ENCODE measurements at regions not wholly inside any gene's neighbourhood (a gene's known extent, or its start where the extent isn't known, plus 50 kb on each side); places are given as distances from the start of the nearest gene placed in this dataset.

DNA sequence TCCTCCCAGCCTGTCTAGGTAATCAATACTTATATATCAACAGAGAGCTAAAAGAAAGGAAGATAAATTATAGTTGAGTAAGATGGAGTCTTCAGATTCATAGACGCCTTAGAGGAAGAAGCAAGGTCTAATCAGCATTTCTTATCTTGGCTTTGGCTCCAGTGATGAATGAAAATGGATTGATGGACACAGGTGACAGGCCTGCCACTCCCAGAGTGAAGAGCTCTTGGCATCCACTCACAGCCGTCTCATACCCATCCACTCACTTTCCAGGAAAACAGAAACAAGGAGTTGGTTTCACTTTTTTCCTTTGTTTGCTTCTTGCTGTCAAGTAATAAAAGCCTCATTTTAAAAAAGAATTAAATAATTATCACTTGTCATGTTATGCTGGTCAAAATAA lies 168.2 kb downstream of the MFSD1 start:
- no peak overlapping the region for H3K9ac ChIP-seq (ENCODE audit: low read length)
- H3K9me3 ChIP-seq (ENCODE audit: control insufficient read depth, low read length) = no peaks in the 10 kb centered on the region
- DNase-seq (ENCODE audit: low read depth) = no peak
- no peaks in the 10 kb centered on the region for H3K4me1 ChIP-seq (ENCODE audit: control insufficient read depth, insufficient read depth, low read length)
- H3K4me3 ChIP-seq (ENCODE audit: low read length) = no peak overlapping the region
- H3K36me3 ChIP-seq (ENCODE audit: control insufficient read depth, insufficient read depth, low read length, severe bottlenecking) = no peaks in the 10 kb centered on the region
- no peaks in the 10 kb centered on the region for H3K27me3 ChIP-seq (replicated peaks; ENCODE audit: control insufficient read depth, insufficient read depth, low read length)

GRCh38 chr3:158974904-158975303 lies 173.1 kb downstream of the MFSD1 start:
- H3K9me3 ChIP-seq (ENCODE audit: control insufficient read depth, low read length) = no peaks in the 10 kb centered on the region
- no peak for DNase-seq (ENCODE audit: low read depth)
- no peaks in the 10 kb centered on the region for H3K27me3 ChIP-seq (replicated peaks; ENCODE audit: control insufficient read depth, insufficient read depth, low read length)
- no peak overlapping the region for H3K9ac ChIP-seq (ENCODE audit: low read length)
- H3K4me3 ChIP-seq (ENCODE audit: low read length) = no peak overlapping the region
- H3K36me3 ChIP-seq (ENCODE audit: control insufficient read depth, insufficient read depth, low read length, severe bottlenecking) = no peaks in the 10 kb centered on the region
- no peaks in the 10 kb centered on the region for H3K4me1 ChIP-seq (ENCODE audit: control insufficient read depth, insufficient read depth, low read length)

- DNase-seq (ENCODE audit: low read depth) = no peak
- Histone ChIP-seq H3K27me3 (replicated peaks; ENCODE audit: control insufficient read depth, insufficient read depth, low read length) (no peaks in the 10 kb centered on the region), H3K4me1 (ENCODE audit: control insufficient read depth, insufficient read depth, low read length) (no peaks in the 10 kb centered on the region), H3K9ac (ENCODE audit: low read length) (no peak overlapping the region), H3K4me3 (ENCODE audit: low read length) (no peak overlapping the region), H3K36me3 (ENCODE audit: control insufficient read depth, insufficient read depth, low read length, severe bottlenecking) (no peaks in the 10 kb centered on the region), H3K9me3 (ENCODE audit: control insufficient read depth, low read length) (no peaks in the 10 kb centered on the region)
These were observed 175.1 kb downstream of the MFSD1 start for GRCh38 chr3:158976966-158977365.

DNA sequence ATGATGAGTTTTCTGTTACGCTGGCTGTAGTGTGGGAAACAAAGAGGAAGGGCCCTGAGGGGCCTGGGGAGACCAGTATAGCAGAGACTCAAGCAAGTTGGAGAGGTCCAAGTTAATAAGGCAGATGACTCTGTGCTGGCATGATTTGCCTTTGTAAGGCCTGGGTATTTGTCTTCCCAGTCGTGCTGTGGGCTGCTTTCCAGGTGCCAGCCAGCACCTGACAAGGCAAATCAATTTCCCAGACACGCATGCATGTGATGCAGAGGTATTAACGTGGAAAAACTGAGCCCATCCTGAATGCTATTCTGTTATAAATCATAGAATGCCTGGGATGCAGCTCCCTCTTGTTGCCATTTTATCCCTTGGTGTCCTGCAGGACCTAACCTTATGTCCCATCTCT lies 175.6 kb downstream of the MFSD1 start:
- Histone ChIP-seq H3K36me3 (ENCODE audit: control insufficient read depth, insufficient read depth, low read length, severe bottlenecking) (no peaks in the 10 kb centered on the region), H3K9me3 (ENCODE audit: control insufficient read depth, low read length) (no peaks in the 10 kb centered on the region), H3K27me3 (replicated peaks; ENCODE audit: control insufficient read depth, insufficient read depth, low read length) (no peaks in the 10 kb centered on the region), H3K9ac (ENCODE audit: low read length) (no peak overlapping the region), H3K4me3 (ENCODE audit: low read length) (no peak overlapping the region), H3K4me1 (ENCODE audit: control insufficient read depth, insufficient read depth, low read length) (no peaks in the 10 kb centered on the region)
- DNase-seq (ENCODE audit: low read depth) = no peak

DNA sequence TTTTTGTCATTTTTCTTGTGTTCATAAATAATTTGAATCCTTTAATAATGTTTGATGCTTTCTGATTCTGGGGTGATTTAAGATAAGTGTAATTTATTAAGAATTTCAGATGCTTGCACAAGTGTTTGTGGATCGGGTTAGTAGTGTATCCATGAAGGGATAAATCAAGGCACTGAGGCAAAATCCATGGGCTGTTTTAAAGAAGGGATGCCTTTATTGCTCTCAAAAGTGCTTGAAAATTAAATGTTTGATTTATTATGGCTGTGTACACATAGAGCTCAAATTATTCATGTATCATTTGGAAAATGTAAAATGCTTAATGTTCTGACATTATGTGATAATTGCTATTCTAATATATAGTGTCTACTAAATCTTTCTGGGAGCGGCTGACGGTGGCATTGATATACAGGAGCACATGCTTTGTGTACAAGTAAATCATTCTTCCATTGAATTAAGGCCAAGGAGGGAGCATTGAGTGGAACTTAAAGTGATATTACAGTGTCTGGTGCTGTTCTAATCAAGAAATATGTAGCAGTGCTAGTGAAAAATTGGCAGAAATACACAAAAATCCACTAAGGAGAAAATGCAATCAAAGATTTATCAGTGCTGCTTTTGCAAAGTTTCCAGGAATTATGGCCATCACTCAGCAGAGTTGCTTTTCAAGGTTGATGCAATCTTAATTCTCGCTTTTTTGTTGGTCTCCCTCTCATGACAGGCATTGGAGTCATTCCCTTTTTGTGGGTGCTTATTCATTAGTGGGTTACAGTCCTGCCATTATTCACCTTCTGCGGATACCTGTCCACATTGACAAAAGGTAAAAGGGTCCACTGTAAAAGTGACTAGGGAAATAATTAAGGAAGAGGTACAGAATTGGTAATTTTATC lies 181.6 kb downstream of the MFSD1 start:
- no peak overlapping the region for H3K4me3 ChIP-seq (ENCODE audit: low read length)
- no peak for DNase-seq (ENCODE audit: low read depth)
- no peaks in the 10 kb centered on the region for H3K4me1 ChIP-seq (ENCODE audit: control insufficient read depth, insufficient read depth, low read length)
- no peak overlapping the region for H3K9ac ChIP-seq (ENCODE audit: low read length)
- no peaks in the 10 kb centered on the region for H3K36me3 ChIP-seq (ENCODE audit: control insufficient read depth, insufficient read depth, low read length, severe bottlenecking)
- no peaks in the 10 kb centered on the region for H3K9me3 ChIP-seq (ENCODE audit: control insufficient read depth, low read length)
- H3K27me3 ChIP-seq (replicated peaks; ENCODE audit: control insufficient read depth, insufficient read depth, low read length) = no peaks in the 10 kb centered on the region

DNA sequence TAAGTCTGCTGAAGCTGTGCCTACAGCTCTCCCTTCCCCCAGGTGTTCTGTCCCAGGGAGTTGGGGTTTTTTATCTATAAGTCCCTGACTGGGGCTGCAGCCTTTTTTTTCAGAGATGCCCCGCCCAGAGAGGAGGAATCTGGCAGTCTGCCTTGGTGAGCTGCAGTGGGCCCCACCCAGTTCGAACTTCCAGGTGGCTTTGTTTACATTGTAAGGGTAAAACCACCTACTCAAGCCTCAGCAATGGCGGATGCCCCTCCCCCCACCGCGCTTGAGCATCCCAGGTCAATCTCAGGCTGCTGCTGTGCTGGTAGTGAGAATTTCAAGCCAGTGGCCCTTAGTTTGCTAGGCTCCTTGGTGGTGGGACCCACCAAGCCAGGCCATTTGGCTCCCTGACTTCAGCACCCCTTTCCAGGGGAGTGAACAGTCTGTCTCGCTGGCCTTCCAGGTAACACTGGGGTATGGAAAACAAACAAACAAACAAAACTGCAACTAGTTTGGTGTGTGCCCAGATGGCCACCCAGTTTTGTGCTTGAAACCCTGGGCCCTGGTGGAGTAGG lies 189.4 kb downstream of the MFSD1 start:
- no peaks in the 10 kb centered on the region for H3K9me3 ChIP-seq (ENCODE audit: control insufficient read depth, low read length)
- H3K4me1 ChIP-seq (ENCODE audit: control insufficient read depth, insufficient read depth, low read length) = no peaks in the 10 kb centered on the region
- no peaks in the 10 kb centered on the region for H3K36me3 ChIP-seq (ENCODE audit: control insufficient read depth, insufficient read depth, low read length, severe bottlenecking)
- no peaks in the 10 kb centered on the region for H3K27me3 ChIP-seq (replicated peaks; ENCODE audit: control insufficient read depth, insufficient read depth, low read length)
- DNase-seq (ENCODE audit: low read depth) = no peak
- no peak overlapping the region for H3K9ac ChIP-seq (ENCODE audit: low read length)
- no peak overlapping the region for H3K4me3 ChIP-seq (ENCODE audit: low read length)

DNA sequence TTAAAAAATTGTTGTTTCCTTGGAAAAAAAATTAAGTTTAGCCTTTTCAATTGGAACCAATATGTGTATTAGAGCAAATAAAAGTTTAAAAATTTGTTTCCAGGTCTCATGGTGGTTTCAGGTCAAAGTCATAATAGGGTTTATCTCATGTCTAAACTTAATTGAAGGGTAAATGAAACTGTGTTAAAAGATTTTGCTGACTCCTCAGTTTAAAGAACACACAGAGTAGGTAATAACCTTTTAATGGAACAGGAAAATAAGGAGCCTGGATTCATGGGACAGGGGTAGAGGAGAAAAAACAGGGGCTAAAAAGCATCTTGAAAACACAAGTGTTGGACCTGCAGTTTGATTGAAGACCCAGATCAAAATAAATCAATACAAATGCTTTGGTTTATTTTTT lies 190.6 kb downstream of the MFSD1 start:
- no peaks in the 10 kb centered on the region for H3K4me1 ChIP-seq (ENCODE audit: control insufficient read depth, insufficient read depth, low read length)
- no peaks in the 10 kb centered on the region for H3K27me3 ChIP-seq (replicated peaks; ENCODE audit: control insufficient read depth, insufficient read depth, low read length)
- DNase-seq (ENCODE audit: low read depth) = no peak
- no peak overlapping the region for H3K9ac ChIP-seq (ENCODE audit: low read length)
- H3K36me3 ChIP-seq (ENCODE audit: control insufficient read depth, insufficient read depth, low read length, severe bottlenecking) = no peaks in the 10 kb centered on the region
- H3K4me3 ChIP-seq (ENCODE audit: low read length) = no peak overlapping the region
- no peaks in the 10 kb centered on the region for H3K9me3 ChIP-seq (ENCODE audit: control insufficient read depth, low read length)

DNA sequence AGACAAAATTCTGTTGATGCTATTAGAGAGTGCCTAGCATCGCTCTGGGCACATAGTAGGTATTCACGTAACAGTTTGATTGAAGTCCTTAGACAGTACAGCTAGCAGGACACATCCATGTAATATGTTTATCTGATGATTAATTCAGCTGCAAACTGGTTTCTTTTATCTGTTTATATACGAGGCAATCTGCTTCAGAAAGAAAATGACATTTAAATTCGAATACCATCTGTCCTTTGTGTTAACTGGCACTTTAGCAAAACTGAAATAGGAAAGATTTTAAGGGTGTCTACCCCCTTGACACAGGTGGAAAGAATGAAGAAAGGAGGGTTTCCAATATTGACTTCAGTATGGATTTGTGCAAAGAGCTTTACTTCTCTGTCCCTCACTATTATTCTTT lies 192.5 kb downstream of the MFSD1 start:
- H3K9me3 ChIP-seq (ENCODE audit: control insufficient read depth, low read length) = no peaks in the 10 kb centered on the region
- H3K36me3 ChIP-seq (ENCODE audit: control insufficient read depth, insufficient read depth, low read length, severe bottlenecking) = no peaks in the 10 kb centered on the region
- H3K9ac ChIP-seq (ENCODE audit: low read length) = no peak overlapping the region
- no peaks in the 10 kb centered on the region for H3K4me1 ChIP-seq (ENCODE audit: control insufficient read depth, insufficient read depth, low read length)
- no peak overlapping the region for H3K4me3 ChIP-seq (ENCODE audit: low read length)
- no peaks in the 10 kb centered on the region for H3K27me3 ChIP-seq (replicated peaks; ENCODE audit: control insufficient read depth, insufficient read depth, low read length)
- DNase-seq (ENCODE audit: low read depth) = no peak

DNA sequence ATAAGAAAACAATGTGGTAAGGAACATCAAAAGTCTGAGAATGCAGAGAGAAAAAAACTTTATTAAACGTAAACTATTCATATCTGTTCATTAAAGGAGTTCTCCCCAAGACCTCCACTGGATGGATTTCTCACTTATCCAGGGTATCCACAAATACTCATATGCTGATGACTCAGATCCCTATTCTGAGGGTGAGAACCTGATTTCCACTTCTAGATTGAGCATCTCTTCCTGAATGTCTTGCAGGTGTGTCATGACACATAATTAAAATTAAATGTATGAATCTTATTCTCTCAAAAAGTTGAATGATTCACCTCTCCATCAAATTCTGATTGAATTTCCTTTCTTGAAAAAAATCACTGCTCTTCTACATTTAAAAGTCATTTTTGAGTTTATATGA lies 199.9 kb downstream of the MFSD1 start:
- H3K4me3 ChIP-seq (ENCODE audit: low read length) = no peak overlapping the region
- no peaks in the 10 kb centered on the region for H3K9me3 ChIP-seq (ENCODE audit: control insufficient read depth, low read length)
- no peaks in the 10 kb centered on the region for H3K4me1 ChIP-seq (ENCODE audit: control insufficient read depth, insufficient read depth, low read length)
- H3K36me3 ChIP-seq (ENCODE audit: control insufficient read depth, insufficient read depth, low read length, severe bottlenecking) = no peaks in the 10 kb centered on the region
- no peaks in the 10 kb centered on the region for H3K27me3 ChIP-seq (replicated peaks; ENCODE audit: control insufficient read depth, insufficient read depth, low read length)
- no peak overlapping the region for H3K9ac ChIP-seq (ENCODE audit: low read length)
- no peak for DNase-seq (ENCODE audit: low read depth)

DNA sequence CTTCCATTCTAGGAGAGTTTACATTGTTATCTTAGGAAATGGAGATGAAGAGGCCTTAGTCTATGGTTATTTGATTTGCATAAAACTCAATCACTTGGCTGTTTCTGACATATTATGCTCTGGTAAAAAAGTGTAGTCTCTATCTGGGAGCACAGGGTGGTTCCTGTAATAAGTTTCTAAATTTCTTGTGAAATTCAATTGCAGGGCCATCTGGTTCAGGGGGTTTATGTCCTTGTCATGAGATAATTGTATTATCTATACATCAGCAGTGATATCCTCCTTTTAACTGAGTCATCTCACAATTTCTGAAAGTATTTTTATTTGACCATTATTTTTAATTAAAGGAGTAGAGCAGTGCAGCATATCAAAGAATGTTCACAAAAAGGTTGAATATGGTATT lies 203.3 kb downstream of the MFSD1 start:
- H3K27me3 ChIP-seq (replicated peaks; ENCODE audit: control insufficient read depth, insufficient read depth, low read length) = no peaks in the 10 kb centered on the region
- H3K4me1 ChIP-seq (ENCODE audit: control insufficient read depth, insufficient read depth, low read length) = no peaks in the 10 kb centered on the region
- no peak overlapping the region for H3K9ac ChIP-seq (ENCODE audit: low read length)
- H3K36me3 ChIP-seq (ENCODE audit: control insufficient read depth, insufficient read depth, low read length, severe bottlenecking) = no peaks in the 10 kb centered on the region
- no peaks in the 10 kb centered on the region for H3K9me3 ChIP-seq (ENCODE audit: control insufficient read depth, low read length)
- no peak for DNase-seq (ENCODE audit: low read depth)
- no peak overlapping the region for H3K4me3 ChIP-seq (ENCODE audit: low read length)

- H3K9me3 ChIP-seq (ENCODE audit: control insufficient read depth, low read length) = no peaks in the 10 kb centered on the region
- no peaks in the 10 kb centered on the region for H3K4me1 ChIP-seq (ENCODE audit: control insufficient read depth, insufficient read depth, low read length)
- no peak overlapping the region for H3K9ac ChIP-seq (ENCODE audit: low read length)
- H3K27me3 ChIP-seq (replicated peaks; ENCODE audit: control insufficient read depth, insufficient read depth, low read length) = no peaks in the 10 kb centered on the region
- H3K36me3 ChIP-seq (ENCODE audit: control insufficient read depth, insufficient read depth, low read length, severe bottlenecking) = no peaks in the 10 kb centered on the region
- no peak overlapping the region for H3K4me3 ChIP-seq (ENCODE audit: low read length)
- no peak for DNase-seq (ENCODE audit: low read depth)
These were observed 205.5 kb downstream of the MFSD1 start for GRCh38 chr3:159007331-159007730.

DNA sequence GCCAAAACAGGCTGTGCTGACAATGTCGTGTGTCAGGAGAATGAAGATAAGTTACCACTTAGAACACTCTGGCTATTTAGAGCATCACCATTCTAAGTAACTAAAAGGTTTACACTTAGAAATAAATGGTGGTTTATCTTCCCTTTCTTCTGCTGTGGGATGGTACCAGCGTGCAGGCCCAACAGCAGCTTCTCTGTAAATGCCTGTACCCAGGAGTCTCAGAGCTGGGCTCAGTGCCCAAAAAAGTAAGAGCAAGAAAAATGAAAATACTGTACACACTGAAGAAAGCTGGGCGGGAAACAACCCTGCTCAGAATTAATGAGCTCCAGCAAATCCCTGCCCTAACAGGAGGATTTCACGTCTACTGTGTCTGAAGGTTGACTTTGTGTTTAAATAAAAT lies 206.5 kb downstream of the MFSD1 start:
- Histone ChIP-seq H3K9me3 (ENCODE audit: control insufficient read depth, low read length) (no peaks in the 10 kb centered on the region), H3K4me3 (ENCODE audit: low read length) (no peak overlapping the region), H3K36me3 (ENCODE audit: control insufficient read depth, insufficient read depth, low read length, severe bottlenecking) (no peaks in the 10 kb centered on the region), H3K27me3 (replicated peaks; ENCODE audit: control insufficient read depth, insufficient read depth, low read length) (no peaks in the 10 kb centered on the region), H3K4me1 (ENCODE audit: control insufficient read depth, insufficient read depth, low read length) (no peaks in the 10 kb centered on the region), H3K9ac (ENCODE audit: low read length) (no peak overlapping the region)
- no peak for DNase-seq (ENCODE audit: low read depth)

All from adipocyte (in vitro differentiated cells).